DMS 273 treated with DMSO at 0.1 percent for 48 hours (cell line): ENCODE measurements at regions not wholly inside any gene's neighbourhood (a gene's known extent, or its start where the extent isn't known, plus 50 kb on each side); places are given as distances from the start of the nearest gene placed in this dataset.
A peak's percentile ranks its signal among the peaks of the same experiment; 100 is the strongest.
"Not testable (repeated sequence)": the region's sequence is repeated elsewhere in the genome, so short reads cannot be mapped to it uniquely, and the experiment has no call there.

Experiments
- DNase-seq: peaks from one replicate; lab custom pipeline; 2025; lab: John Stamatoyannopoulos, UW

GRCh38 chrX:102784550-102784949, 64.0 kb downstream of the GPRASP3 start:
- no peak for DNase-seq

- no peak for DNase-seq
These were observed 66.7 kb downstream of the GPRASP3 start for GRCh38 chrX:102787283-102787682.

- no peak for DNase-seq
These were observed 87.8 kb downstream of the GPRASP3 start for GRCh38 chrX:102808336-102808735.

GRCh38 chrX:102818269-102818668, 97.7 kb downstream of the GPRASP3 start:
- not testable (repeated sequence) for DNase-seq

DNA sequence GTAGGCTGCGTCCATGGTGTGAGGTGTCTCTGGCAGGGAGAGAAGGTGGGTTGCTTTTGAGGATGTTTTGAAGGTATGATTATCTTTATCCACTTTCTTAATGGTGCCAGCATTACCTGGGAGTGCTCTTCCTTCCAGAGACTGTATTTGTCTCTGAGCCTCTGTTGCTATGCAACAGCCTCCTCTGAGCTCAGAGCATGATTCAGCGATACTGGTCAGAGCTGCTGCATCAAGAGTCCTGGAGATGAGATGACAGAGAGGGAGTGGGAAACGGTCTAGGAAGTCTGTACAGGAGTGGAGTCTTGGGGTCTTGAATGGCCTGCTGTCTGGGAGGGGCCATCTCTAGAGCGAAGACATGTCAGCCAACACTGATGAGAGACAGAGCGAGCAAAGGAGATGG, 104.4 kb upstream of the RAB40AL start:
- DNase-seq: no peak

- no peak for DNase-seq
These were observed 103.9 kb upstream of the RAB40AL start for GRCh38 chrX:102833136-102833535.

GRCh38 chrX:102835504-102836146, 101.4 kb upstream of the RAB40AL start:
- DNase-seq: no peak

- DNase-seq: no peak
These were observed 99.2 kb upstream of the RAB40AL start for GRCh38 chrX:102837847-102838246.

- no peak for DNase-seq
These were observed 96.0 kb upstream of the RAB40AL start for GRCh38 chrX:102840871-102841705.

- no peak for DNase-seq
These were observed 95.4 kb upstream of the RAB40AL start for GRCh38 chrX:102841706-102842003.

GRCh38 chrX:102845020-102845419, 92.1 kb upstream of the RAB40AL start:
- DNase-seq: no peak

GRCh38 chrX:102846544-102847236, 90.4 kb upstream of the RAB40AL start:
- DNase-seq: no peak

- no peak for DNase-seq
These were observed 89.7 kb upstream of the RAB40AL start for GRCh38 chrX:102847362-102847761.

DNA sequence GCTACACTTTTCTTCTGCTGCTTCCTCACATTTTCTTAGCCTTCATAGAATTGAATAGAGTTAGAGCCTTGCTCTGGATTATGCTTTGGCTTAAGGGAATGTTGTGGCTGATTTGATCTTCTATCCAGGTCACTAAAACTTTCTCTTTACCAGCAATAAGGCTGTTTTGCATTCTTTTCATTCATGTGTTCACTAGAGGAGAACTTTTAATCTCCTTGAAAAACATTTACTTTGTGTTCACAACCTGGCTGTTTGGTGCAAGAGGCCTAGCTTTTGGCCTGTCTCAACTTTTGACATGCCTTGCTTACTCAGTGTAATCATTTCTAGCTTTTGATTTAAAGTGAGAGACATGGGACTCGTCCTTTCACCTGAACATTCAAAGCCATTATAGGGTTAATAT, 87.7 kb upstream of the RAB40AL start:
- no peak for DNase-seq

DNA sequence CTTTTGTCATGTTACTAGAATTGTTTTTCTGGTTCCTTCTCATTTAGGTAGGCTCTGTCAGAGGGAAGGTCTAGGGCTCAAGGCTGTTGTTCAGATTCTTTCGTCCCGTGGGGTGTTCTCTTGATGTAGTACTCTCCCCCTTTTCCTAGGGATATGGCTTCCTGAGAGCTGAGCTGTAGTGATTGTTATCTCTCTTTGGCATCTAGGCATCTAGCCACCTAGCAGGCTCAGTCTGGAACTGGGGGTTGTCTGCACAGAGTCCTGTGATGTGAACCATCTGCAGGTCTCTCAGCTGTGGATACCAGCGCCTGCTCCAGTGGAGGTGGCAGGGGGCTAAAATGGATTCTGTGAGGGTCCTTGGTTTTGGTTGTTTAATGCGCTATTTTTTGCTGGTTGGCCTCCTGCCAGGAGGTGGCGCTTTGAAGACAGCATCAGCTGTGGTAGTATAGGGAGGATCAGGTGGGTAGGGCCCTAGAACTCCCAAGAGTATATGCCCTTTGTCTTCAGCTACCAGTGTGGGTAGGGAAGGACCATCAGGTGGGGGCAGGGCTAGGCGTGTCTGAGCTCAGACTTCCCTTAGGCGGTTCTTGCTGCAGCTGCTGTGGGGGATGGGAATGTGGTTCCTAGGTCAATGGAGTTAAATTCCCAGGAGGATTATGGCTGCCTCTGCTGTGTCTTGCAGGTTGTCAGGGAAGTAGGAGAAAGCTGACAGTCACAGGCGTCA, 78.1 kb upstream of the RAB40AL start:
- DNase-seq: not testable (repeated sequence)

DNA sequence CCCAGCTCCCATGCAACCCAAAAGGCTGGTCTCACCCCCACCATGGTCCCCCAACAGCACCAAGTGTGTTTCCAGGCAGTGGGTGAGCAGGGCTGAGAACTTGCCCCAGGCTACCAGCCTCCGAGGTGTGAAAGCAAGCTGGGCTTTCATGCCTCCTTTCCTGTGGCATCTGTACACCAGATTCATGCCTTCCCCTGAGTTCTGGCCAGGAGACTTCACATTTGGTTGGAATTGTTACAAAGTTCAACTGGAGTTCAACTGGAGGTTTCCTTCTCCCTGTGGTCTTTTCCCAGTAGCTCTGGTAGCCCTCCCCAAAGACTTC, 77.6 kb upstream of the RAB40AL start:
- DNase-seq: no peak

DNA sequence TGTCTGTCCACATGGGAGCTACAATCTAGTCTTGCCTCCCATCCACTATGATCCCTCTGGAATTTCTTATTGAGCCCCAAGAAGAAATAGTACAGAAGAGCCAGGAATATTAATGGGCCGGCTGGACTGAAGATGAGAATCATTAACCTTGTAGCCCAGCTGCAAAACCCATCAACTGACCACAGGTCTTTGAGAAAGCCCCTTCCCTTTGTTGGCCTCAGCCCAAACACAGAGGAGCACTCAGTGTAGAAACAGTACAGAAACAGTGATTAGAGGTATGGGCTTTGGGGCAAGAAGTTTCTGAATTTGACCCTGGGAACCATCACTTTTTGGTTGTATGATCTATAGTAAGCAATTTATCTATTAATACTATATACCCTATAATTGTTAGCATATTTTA, 76.8 kb upstream of the RAB40AL start:
- DNase-seq: no peak

GRCh38 chrX:102863735-102864134, 73.3 kb upstream of the RAB40AL start:
- peak; percentile 52 for DNase-seq

DNA sequence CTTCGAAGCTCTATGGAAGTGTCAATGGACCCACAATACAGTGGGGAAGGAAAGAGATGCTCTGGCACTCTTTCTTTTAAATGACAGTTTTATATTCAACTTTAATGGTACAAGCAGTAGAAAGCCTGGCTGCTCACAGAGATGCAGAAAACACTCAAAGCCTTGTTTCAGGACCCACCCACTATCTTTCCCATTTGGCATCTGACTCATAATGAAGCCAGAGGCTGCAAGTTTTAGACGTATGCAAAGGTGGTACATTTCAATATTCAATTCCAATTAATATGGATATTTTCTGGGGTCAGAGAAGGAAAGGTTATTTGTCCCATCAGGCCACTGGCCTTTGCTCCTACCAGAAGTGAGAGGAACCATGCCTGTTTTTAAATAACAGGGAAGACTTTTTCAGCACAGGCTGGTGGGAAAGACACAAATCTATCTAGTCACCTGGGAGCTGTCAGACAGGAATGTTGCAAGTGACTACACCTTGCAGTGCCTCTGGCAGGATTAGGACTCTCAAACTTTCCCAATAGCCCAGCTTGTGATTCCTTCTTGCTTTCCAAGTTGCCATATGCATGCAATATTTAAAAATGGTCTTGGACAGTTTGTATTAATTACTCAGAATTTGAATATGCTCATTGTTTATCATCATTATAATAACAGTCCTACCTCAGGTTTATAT, 70.0 kb upstream of the RAB40AL start:
- DNase-seq: no peak

- DNase-seq: no peak
These were observed 53.6 kb upstream of the RAB40AL start for GRCh38 chrX:102883491-102883890.
